GM12891 (cell line): ENCODE measurements at regions not wholly inside any gene's neighbourhood (a gene's known extent, or its start where the extent isn't known, plus 50 kb on each side); places are given as distances from the start of the nearest gene placed in this dataset.

Experiments used
- DNase-seq: peaks from one replicate; pipeline ENCODE4 v3.0.0; 2011; ENCODE audit warnings: low spot score; ENCODE audit not compliant: insufficient read length
- FAIRE-seq: peaks from 2 replicates; lab custom pipeline; 2011; peaks lifted over from hg19 to GRCh38; lab: Jason Lieb, UNC
- PAX5 ChIP-seq: IDR thresholded peaks from 2 replicates; pipeline ENCODE4 v1.6.1; 2011; ENCODE audit warnings: low read length, moderate library complexity, mild to moderate bottlenecking; ENCODE audit not compliant: insufficient read depth, severe bottlenecking
- POLR2A ChIP-seq: IDR thresholded peaks from 2 replicates; pipeline ENCODE4 v1.6.1; 2011; ENCODE audit warnings: low read depth, low read length, control low read depth
- POLR2AphosphoS5 ChIP-seq: IDR thresholded peaks from 2 replicates; pipeline ENCODE4 v1.6.1; 2011; ENCODE audit warnings: low read depth, low read length, control low read depth
- POU2F2 ChIP-seq: IDR thresholded peaks from 2 replicates; pipeline ENCODE4 v1.6.1; 2011; ENCODE audit warnings: low read depth, mild to moderate bottlenecking, control low read depth, low read length, moderate library complexity
- SPI1 ChIP-seq: IDR thresholded peaks from 2 replicates; pipeline ENCODE4 v1.6.1; 2011; ENCODE audit warnings: low read depth, low read length, control low read depth
- TAF1 ChIP-seq: IDR thresholded peaks from 2 replicates; pipeline ENCODE4 v1.6.1; 2011; ENCODE audit warnings: low read depth, low read length, control low read depth

DNA sequence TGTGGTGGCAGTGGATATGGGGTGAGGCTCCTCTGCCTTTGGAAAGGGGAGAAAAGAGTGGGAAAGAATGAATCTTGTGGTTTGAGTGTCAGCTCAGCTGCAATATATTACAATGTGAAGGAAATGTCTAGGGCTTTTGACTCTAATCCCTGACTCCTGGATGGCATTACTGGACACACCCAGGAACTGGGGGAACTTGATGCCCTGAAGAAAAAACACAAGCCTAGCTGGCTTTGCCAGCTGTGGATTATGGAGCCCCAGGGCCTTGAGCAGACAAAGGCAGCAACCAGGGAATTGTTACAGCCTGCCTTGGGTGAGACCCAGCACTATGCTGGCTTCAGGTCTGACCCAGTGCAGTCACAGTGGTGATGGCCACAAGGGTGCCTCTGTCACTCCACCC, 57.1 kb upstream of the CYSLTR1 start:
- DNase-seq (no peak), FAIRE-seq (no peak)
- TF ChIP-seq POU2F2 (no peak), POLR2AphosphoS5 (no peak), TAF1 (no peak), SPI1 (no peak)

GRCh38 chrX:78383594-78383993, 56.2 kb upstream of the CYSLTR1 start:
- TF ChIP-seq POU2F2 (no peak), SPI1 (no peak), TAF1 (no peak), PAX5 (no peak), POLR2AphosphoS5 (no peak), POLR2A (no peak)
- DNase-seq (no peak), FAIRE-seq (no peak)

GRCh38 chrX:78378476-78379115, 51.2 kb upstream of the CYSLTR1 start:
- DNase-seq (no peak), FAIRE-seq (no peak)
- TF ChIP-seq TAF1, result no peak
- TF ChIP-seq SPI1, result no peak
- no peak for TF ChIP-seq PAX5
- TF ChIP-seq POLR2AphosphoS5, result no peak
- TF ChIP-seq POLR2A, result no peak
- TF ChIP-seq POU2F2, result no peak
